Nephron progenitor cell (in vitro differentiated cells): ENCODE measurements at regions not wholly inside any gene's neighbourhood (a gene's known extent, or its start where the extent isn't known, plus 50 kb on each side); places are given as distances from the start of the nearest gene placed in this dataset.

Source experiments
- DNase-seq: peaks from one replicate; pipeline ENCODE4 v3.0.0; 2021
- H3K27ac Mint-ChIP-seq: 2 replicates; pipeline ENCODE4 v1.8.0; 2021; ENCODE audit warnings: mild to moderate bottlenecking, moderate library complexity, mixed read lengths
- H3K27me3 Mint-ChIP-seq: 2 replicates; pipeline ENCODE4 v1.8.0; 2021; ENCODE audit warnings: mild to moderate bottlenecking, low read depth, mixed read lengths; ENCODE audit not compliant: poor library complexity
- H3K36me3 Mint-ChIP-seq: 2 replicates; pipeline ENCODE4 v1.8.0; 2021; ENCODE audit warnings: low read depth, mixed read lengths
- H3K4me1 Mint-ChIP-seq: 2 replicates; pipeline ENCODE4 v1.8.0; 2021; ENCODE audit warnings: mixed read lengths
- H3K4me3 Mint-ChIP-seq: 2 replicates; pipeline ENCODE4 v1.8.0; 2021; ENCODE audit warnings: mild to moderate bottlenecking, moderate library complexity, mixed read lengths
- H3K9me3 Mint-ChIP-seq: 2 replicates; pipeline ENCODE4 v1.8.0; 2021; ENCODE audit warnings: mild to moderate bottlenecking, moderate library complexity, mixed read lengths
- CTCF ChIP-seq: fragments of 200-600 bp; sonication (generic); IDR thresholded peaks from 2 replicates; pipeline ENCODE4 v1.5.0; 2021; ENCODE audit warnings: antibody characterized with exemption

- H3K4me3 Mint-ChIP-seq, result no peak overlapping the region
- TF ChIP-seq CTCF, result no peak
- H3K27ac Mint-ChIP-seq, result no peak overlapping the region
- no peak for DNase-seq
- H3K36me3 Mint-ChIP-seq, result no peaks in the 10 kb centered on the region
- H3K4me1 Mint-ChIP-seq, result peaks cover 39% of the 10 kb centered on the region
- H3K27me3 Mint-ChIP-seq, result peaks cover 11% of the 10 kb centered on the region
- no peaks in the 10 kb centered on the region for H3K9me3 Mint-ChIP-seq
Observed at GRCh38 chr10:78617631-78618030, 451.1 kb upstream of the ZMIZ1 start.

GRCh38 chr10:78618050-78618449 is 450.7 kb upstream of the ZMIZ1 start:
- H3K27me3 Mint-ChIP-seq, result peaks cover 11% of the 10 kb centered on the region
- no peaks in the 10 kb centered on the region for H3K9me3 Mint-ChIP-seq
- peaks cover 40% of the 10 kb centered on the region for H3K4me1 Mint-ChIP-seq
- no peak for DNase-seq
- no peaks in the 10 kb centered on the region for H3K36me3 Mint-ChIP-seq
- no peak overlapping the region for H3K4me3 Mint-ChIP-seq
- TF ChIP-seq CTCF, result no peak
- H3K27ac Mint-ChIP-seq, result no peak overlapping the region

GRCh38 chr10:78619115-78619851 is 449.5 kb upstream of the ZMIZ1 start:
- Mint-ChIP-seq H3K36me3 (no peaks in the 10 kb centered on the region), H3K4me3 (no peak overlapping the region), H3K9me3 (no peaks in the 10 kb centered on the region), H3K27ac (no peak overlapping the region), H3K4me1 (peaks cover 44% of the 10 kb centered on the region), H3K27me3 (peaks cover 11% of the 10 kb centered on the region)
- no peak for TF ChIP-seq CTCF
- DNase-seq, result no peak

- Mint-ChIP-seq H3K27me3 (peaks cover 11% of the 10 kb centered on the region), H3K4me1 (peaks cover 48% of the 10 kb centered on the region), H3K27ac (no peak overlapping the region), H3K36me3 (no peaks in the 10 kb centered on the region), H3K4me3 (no peak overlapping the region), H3K9me3 (no peaks in the 10 kb centered on the region)
- DNase-seq, result no peak
- no peak for TF ChIP-seq CTCF
Observed at GRCh38 chr10:78619896-78620295, 448.9 kb upstream of the ZMIZ1 start.

GRCh38 chr10:78620985-78621799 is 447.6 kb upstream of the ZMIZ1 start:
- Mint-ChIP-seq H3K4me1 (peaks cover 58% of the 10 kb centered on the region), H3K36me3 (no peaks in the 10 kb centered on the region), H3K27ac (no peak overlapping the region), H3K9me3 (no peaks in the 10 kb centered on the region), H3K27me3 (peaks cover 11% of the 10 kb centered on the region), H3K4me3 (no peak overlapping the region)
- TF ChIP-seq CTCF, result no peak
- no peak for DNase-seq
